Endodermal cell (in vitro differentiated cells): ENCODE measurements at regions not wholly inside any gene's neighbourhood (a gene's known extent, or its start where the extent isn't known, plus 50 kb on each side); places are given as distances from the start of the nearest gene placed in this dataset.

ENCODE experiments used
- DNase-seq: peaks from one replicate; pipeline ENCODE4 v3.0.0-alpha.2; 2017
- H3K27ac ChIP-seq: 2 replicates; pipeline ENCODE4 v1.5.1; 2013; ENCODE audit warnings: mild to moderate bottlenecking, low read depth, low read length, moderate library complexity
- H3K27me3 ChIP-seq: 2 replicates; pipeline ENCODE4 v1.6.1; 2013; ENCODE audit warnings: mild to moderate bottlenecking, low read length, moderate library complexity; ENCODE audit not compliant: insufficient read depth, control insufficient read depth, poor library complexity, severe bottlenecking
- H3K36me3 ChIP-seq: 2 replicates; pipeline ENCODE4 v1.7.0; 2013; ENCODE audit warnings: mild to moderate bottlenecking, low read length, moderate library complexity; ENCODE audit not compliant: control insufficient read depth, insufficient read depth
- H3K4me1 ChIP-seq: one replicate; pipeline ENCODE4 v1.7.0; 2013; ENCODE audit warnings: low read length; ENCODE audit not compliant: control insufficient read depth, insufficient read depth
- H3K4me3 ChIP-seq: 2 replicates; pipeline ENCODE4 v1.5.1; 2013; ENCODE audit warnings: mild to moderate bottlenecking, low read length, moderate library complexity
- H3K9ac ChIP-seq: 2 replicates; pipeline ENCODE4 v1.6.1; 2013; ENCODE audit warnings: mild to moderate bottlenecking, low read length, moderate library complexity; ENCODE audit not compliant: poor library complexity, severe bottlenecking; ENCODE audit errors: extremely low read depth
- H3K9me3 ChIP-seq: 2 replicates; pipeline ENCODE4 v1.6.1; 2013; ENCODE audit warnings: mild to moderate bottlenecking, low read length, moderate library complexity; ENCODE audit not compliant: control insufficient read depth
- H3K27ac Mint-ChIP-seq: 2 replicates; pipeline ENCODE4 v1.8.0; 2020; ENCODE audit warnings: mixed read lengths
- H3K27me3 Mint-ChIP-seq: 2 replicates; pipeline ENCODE4 v1.8.0; 2021; ENCODE audit warnings: mild to moderate bottlenecking, mixed read lengths; ENCODE audit not compliant: insufficient read depth
- H3K36me3 Mint-ChIP-seq: 2 replicates; pipeline ENCODE4 v1.8.0; 2020; ENCODE audit warnings: low read depth, mixed read lengths
- H3K4me1 Mint-ChIP-seq: 2 replicates; pipeline ENCODE4 v1.8.0; 2020; ENCODE audit warnings: mixed read lengths
- H3K4me3 Mint-ChIP-seq: 2 replicates; pipeline ENCODE4 v1.8.0; 2020; ENCODE audit warnings: mild to moderate bottlenecking, moderate library complexity, mixed read lengths
- H3K9me3 Mint-ChIP-seq: 2 replicates; pipeline ENCODE4 v1.8.0; 2020; ENCODE audit warnings: mild to moderate bottlenecking, mixed read lengths
- CTCF ChIP-seq: fragments of 200-600 bp; sonication (generic); conservative IDR thresholded peaks from 2 replicates; pipeline ENCODE4 v1.5.0; 2021; ENCODE audit warnings: antibody characterized with exemption, mild to moderate bottlenecking
- WGBS, 2 experiments: methylation state at CpG; one replicate each; pipeline versions ENCODE4 v1.1.5 to v1.1.7; 2013; ENCODE audit warnings: missing lambda C conversion rate in 2 of 2, mixed read lengths in 1 of 2; ENCODE audit not compliant: insufficient coverage in 1 of 2, insufficient read length in 1 of 2; 5-methylcytosine and 5-hydroxymethylcytosine counted together

GRCh38 chr7:13682626-13683025 lies 306.8 kb downstream of the ETV1 start:
- no peak for TF ChIP-seq CTCF
- H3K27me3 Mint-ChIP-seq = no peaks in the 10 kb centered on the region
- no CpG with 5 or more reads among the region's 1 CpG for WGBS, 2 experiments
- peaks cover 19% of the 10 kb centered on the region for H3K9me3 Mint-ChIP-seq
- H3K36me3 Mint-ChIP-seq = peaks cover 16% of the 10 kb centered on the region
- no peaks in the 10 kb centered on the region for H3K27me3 ChIP-seq
- no peak overlapping the region for H3K27ac ChIP-seq
- no peak for DNase-seq
- no peaks in the 10 kb centered on the region for H3K36me3 ChIP-seq
- H3K27ac Mint-ChIP-seq = no peak overlapping the region
- H3K4me1 Mint-ChIP-seq = no peaks in the 10 kb centered on the region
- H3K4me3 Mint-ChIP-seq = no peak overlapping the region
- peaks cover 10% of the 10 kb centered on the region for H3K9me3 ChIP-seq
- no peaks in the 10 kb centered on the region for H3K4me1 ChIP-seq
- H3K9ac ChIP-seq = no peak overlapping the region
- H3K4me3 ChIP-seq = no peak overlapping the region

GRCh38 chr7:13687500-13687899 lies 302.0 kb downstream of the ETV1 start:
- no peaks in the 10 kb centered on the region for H3K9me3 Mint-ChIP-seq
- no peak overlapping the region for H3K27ac Mint-ChIP-seq
- Histone ChIP-seq H3K9me3 (no peaks in the 10 kb centered on the region), H3K4me3 (no peak overlapping the region), H3K36me3 (no peaks in the 10 kb centered on the region), H3K4me1 (no peaks in the 10 kb centered on the region), H3K9ac (no peak overlapping the region), H3K27ac (no peak overlapping the region), H3K27me3 (no peaks in the 10 kb centered on the region)
- H3K36me3 Mint-ChIP-seq = no peaks in the 10 kb centered on the region
- TF ChIP-seq CTCF = no peak
- no peak for DNase-seq
- no peak overlapping the region for H3K4me3 Mint-ChIP-seq
- no peaks in the 10 kb centered on the region for H3K4me1 Mint-ChIP-seq
- H3K27me3 Mint-ChIP-seq = no peaks in the 10 kb centered on the region
- 75 to 100% methylated on average over 1 of the region's 1 CpG for WGBS, 2 experiments

- Histone ChIP-seq H3K9me3 (no peaks in the 10 kb centered on the region), H3K36me3 (no peaks in the 10 kb centered on the region), H3K4me1 (no peaks in the 10 kb centered on the region), H3K27ac (no peak overlapping the region), H3K9ac (no peak overlapping the region), H3K4me3 (no peak overlapping the region), H3K27me3 (no peaks in the 10 kb centered on the region)
- Mint-ChIP-seq H3K27me3 (no peaks in the 10 kb centered on the region), H3K4me1 (peaks cover 6% of the 10 kb centered on the region), H3K36me3 (no peaks in the 10 kb centered on the region), H3K9me3 (no peaks in the 10 kb centered on the region), H3K27ac (no peak overlapping the region), H3K4me3 (no peak overlapping the region)
- TF ChIP-seq CTCF = no peak
- 90 to 95% methylated on average over 4 of the region's 4 CpGs for WGBS, 2 experiments
- DNase-seq = no peak
These were observed 296.9 kb downstream of the ETV1 start for GRCh38 chr7:13692548-13692947.
